ENCODE measurements at regions not wholly inside any gene's neighbourhood (a gene's known extent, or its start where the extent isn't known, plus 50 kb on each side); places are given as distances from the start of the nearest gene placed in this dataset.
"Not testable (repeated sequence)": the region's sequence is repeated elsewhere in the genome, so short reads cannot be mapped to it uniquely, and the experiment has no call there.

DNA sequence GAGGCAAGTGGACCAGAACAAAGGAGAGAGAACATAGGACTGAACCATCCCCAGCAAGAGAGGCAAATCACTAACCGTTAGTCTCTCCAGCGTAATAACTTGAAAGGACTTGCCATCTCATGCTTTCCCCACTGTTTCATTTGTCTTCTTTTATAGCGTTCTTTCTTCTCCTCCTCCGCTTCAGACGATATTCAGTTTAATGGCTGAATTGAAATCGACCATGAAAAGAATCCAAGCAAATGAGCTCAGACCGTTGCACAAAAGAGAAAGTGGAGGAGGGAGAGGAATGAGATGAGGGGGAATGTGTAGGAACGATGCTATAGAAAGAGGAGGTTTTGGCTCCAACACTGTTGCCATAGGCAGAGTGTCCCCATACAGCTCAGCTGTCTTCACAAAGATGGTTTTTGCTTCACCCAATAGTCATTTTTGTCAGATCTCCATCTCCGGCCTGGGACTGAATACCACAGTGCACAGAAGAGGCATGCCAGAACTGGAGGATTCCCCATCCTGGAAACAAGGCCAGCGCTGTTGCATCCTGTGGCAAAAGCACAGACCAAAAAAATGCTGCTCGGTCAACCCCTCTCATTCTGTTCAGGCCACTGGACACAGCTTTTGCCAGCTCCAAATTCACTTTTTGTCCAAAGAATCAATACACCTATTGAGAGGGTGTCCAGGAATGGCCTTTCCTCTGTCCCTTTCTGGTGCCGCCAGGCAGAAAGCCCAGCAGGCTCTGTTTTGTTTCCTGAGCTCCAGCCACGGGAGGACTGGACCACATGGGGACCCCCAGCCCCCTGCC is 176.1 kb downstream of the ID4 start:
- H3K4me1 ChIP-seq = no peaks in the 10 kb centered on the region
- peaks cover 0 to 2% (median 0%) of the 10 kb centered on the region in 7 donors for H3K27me3 ChIP-seq (replicated peaks in 1 of 7)
- TF ChIP-seq, protein P1, sequence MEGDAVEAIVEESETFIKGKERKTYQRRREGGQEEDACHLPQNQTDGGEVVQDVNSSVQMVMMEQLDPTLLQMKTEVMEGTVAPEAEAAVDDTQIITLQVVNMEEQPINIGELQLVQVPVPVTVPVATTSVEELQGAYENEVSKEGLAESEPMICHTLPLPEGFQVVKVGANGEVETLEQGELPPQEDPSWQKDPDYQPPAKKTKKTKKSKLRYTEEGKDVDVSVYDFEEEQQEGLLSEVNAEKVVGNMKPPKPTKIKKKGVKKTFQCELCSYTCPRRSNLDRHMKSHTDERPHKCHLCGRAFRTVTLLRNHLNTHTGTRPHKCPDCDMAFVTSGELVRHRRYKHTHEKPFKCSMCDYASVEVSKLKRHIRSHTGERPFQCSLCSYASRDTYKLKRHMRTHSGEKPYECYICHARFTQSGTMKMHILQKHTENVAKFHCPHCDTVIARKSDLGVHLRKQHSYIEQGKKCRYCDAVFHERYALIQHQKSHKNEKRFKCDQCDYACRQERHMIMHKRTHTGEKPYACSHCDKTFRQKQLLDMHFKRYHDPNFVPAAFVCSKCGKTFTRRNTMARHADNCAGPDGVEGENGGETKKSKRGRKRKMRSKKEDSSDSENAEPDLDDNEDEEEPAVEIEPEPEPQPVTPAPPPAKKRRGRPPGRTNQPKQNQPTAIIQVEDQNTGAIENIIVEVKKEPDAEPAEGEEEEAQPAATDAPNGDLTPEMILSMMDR (IDR thresholded peaks at IDR 0.05 in 8 of 11, conservative IDR thresholded peaks at IDR 0.05 in 3 of 11) = no peak
- TF ChIP-seq POLR2A (IDR thresholded peaks at IDR 0.05) (no peak), POLR2AphosphoS5 (IDR thresholded peaks at IDR 0.05) (no peak)
- H3K36me3 ChIP-seq = no peaks in the 10 kb centered on the region
- DNase-seq = no peak
- WGBS, 5 donors = 83 to 89% (median 85%) methylated on average over 13 of the region's 13 CpGs
- intact Hi-C loops (cut with DNase I; ENCODE audit: low total_unique reads) = no loop called here
- no peak overlapping the region for H3K27ac ChIP-seq
- no peak overlapping the region for H3K4me3 ChIP-seq
- H3K9me3 ChIP-seq = no peaks in the 10 kb centered on the region

DNA sequence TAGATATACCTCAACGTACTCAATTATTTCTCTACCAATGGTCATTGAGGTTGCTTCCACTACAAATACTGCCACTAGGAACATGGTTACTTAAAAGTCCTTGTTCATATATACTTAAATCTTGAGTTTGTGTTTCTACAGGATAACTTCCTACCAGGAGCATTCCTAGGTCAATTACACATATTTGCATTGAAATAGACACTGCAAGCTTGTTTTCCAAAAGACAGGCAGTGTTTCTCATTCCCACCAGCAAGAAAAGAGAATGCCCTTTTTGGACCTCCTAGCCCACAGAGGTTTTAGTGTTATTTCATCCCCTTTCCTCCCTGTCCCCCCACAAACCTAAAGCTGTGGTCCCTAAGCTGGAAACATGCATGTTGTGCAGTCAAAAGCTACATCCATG is 177.3 kb downstream of the ID4 start:
- H3K27me3 ChIP-seq (replicated peaks in 1 of 7) = no peaks in the 10 kb centered on the region
- TF ChIP-seq POLR2AphosphoS5 (IDR thresholded peaks at IDR 0.05) = no peak
- TF ChIP-seq, protein P1 (IDR thresholded peaks at IDR 0.05 in 8 of 11, conservative IDR thresholded peaks at IDR 0.05 in 3 of 11) = no peak
- no peak for TF ChIP-seq POLR2A (IDR thresholded peaks at IDR 0.05)
- no peak overlapping the region for H3K4me3 ChIP-seq
- H3K36me3 ChIP-seq = no peaks in the 10 kb centered on the region
- WGBS, 5 donors = 79 to 91% (median 90%) methylated on average over 1 of the region's 1 CpG
- H3K4me1 ChIP-seq = no peaks in the 10 kb centered on the region
- H3K27ac ChIP-seq = no peak overlapping the region
- no peak for DNase-seq
- no peaks in the 10 kb centered on the region for H3K9me3 ChIP-seq
- intact Hi-C loops (cut with DNase I; ENCODE audit: low total_unique reads) = no loop called here

DNA sequence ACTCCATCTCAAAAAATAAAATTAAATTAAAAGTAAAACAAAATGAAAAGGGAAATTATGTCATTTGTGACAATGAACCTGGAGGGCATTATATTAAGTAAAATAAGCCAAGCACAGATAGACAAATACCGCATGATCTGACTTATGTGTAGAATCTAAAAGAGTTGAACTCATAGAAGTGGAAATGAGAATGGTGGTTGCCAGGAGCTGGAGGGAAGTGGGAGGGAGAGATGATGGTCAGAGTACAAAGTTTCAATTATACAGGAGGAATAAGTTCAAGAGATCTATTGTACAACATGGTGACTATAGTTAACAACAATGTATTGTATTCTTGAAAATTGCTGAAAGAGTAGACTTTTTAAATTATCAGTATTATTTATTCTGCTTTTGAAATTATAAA is 183.4 kb downstream of the ID4 start:
- TF ChIP-seq POLR2AphosphoS5 (IDR thresholded peaks at IDR 0.05) (no peak), POLR2A (IDR thresholded peaks at IDR 0.05) (no peak)
- TF ChIP-seq, protein P1 (IDR thresholded peaks at IDR 0.05 in 8 of 11, conservative IDR thresholded peaks at IDR 0.05 in 3 of 11) = no peak
- H3K9me3 ChIP-seq = no peaks in the 10 kb centered on the region
- intact Hi-C loops (cut with DNase I; ENCODE audit: low total_unique reads) = no loop called here

DNA sequence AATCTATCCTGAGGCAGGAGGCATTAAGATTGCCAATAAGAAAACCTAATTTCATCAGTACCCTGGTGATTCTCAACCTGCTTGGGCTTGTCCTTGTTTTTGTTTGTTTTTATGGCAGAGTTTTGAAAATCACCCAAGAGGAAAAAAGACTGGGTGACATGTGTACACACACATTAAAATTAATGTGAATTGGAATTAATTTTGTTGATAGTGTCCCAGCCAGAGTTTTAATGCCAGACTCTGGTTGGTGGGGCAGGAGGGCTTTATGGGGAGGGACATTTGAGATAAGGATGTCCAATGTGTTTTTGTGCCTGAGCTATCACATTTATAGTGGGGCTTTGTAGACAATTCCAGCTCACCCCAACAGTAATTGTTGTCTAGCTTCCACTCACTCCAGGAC is 184.6 kb downstream of the ID4 start:
- Histone ChIP-seq H3K4me3 (no peak overlapping the region), H3K9me3 (no peaks in the 10 kb centered on the region), H3K36me3 (no peaks in the 10 kb centered on the region), H3K4me1 (peaks cover 0 to 13% (median 8%) of the 10 kb centered on the region in 6 donors), H3K27ac (no peak overlapping the region), H3K27me3 (replicated peaks in 1 of 7) (peaks cover 0 to 18% (median 0%) of the 10 kb centered on the region in 7 donors)
- TF ChIP-seq, protein P1 (IDR thresholded peaks at IDR 0.05 in 8 of 11, conservative IDR thresholded peaks at IDR 0.05 in 3 of 11) = no peak
- TF ChIP-seq POLR2AphosphoS5 (IDR thresholded peaks at IDR 0.05) = no peak
- TF ChIP-seq POLR2A (IDR thresholded peaks at IDR 0.05) = no peak
- DNase-seq = no peak
- intact Hi-C loops (cut with DNase I; ENCODE audit: low total_unique reads) = no loop called here

More for the DNA sequence above, 183.4 kb downstream of the ID4 start:
- peaks cover 0 to 13% (median 8%) of the 10 kb centered on the region in 6 donors for H3K4me1 ChIP-seq
- no peaks in the 10 kb centered on the region for H3K36me3 ChIP-seq
- no peak overlapping the region for H3K4me3 ChIP-seq
- no peak overlapping the region for H3K27ac ChIP-seq
- 88 to 100% (median 94%) methylated on average over 1 of the region's 1 CpG for WGBS, 5 donors
- H3K27me3 ChIP-seq (replicated peaks in 1 of 7) = peaks cover 0 to 14% (median 0%) of the 10 kb centered on the region in 7 donors
- DNase-seq = no peak

DNA sequence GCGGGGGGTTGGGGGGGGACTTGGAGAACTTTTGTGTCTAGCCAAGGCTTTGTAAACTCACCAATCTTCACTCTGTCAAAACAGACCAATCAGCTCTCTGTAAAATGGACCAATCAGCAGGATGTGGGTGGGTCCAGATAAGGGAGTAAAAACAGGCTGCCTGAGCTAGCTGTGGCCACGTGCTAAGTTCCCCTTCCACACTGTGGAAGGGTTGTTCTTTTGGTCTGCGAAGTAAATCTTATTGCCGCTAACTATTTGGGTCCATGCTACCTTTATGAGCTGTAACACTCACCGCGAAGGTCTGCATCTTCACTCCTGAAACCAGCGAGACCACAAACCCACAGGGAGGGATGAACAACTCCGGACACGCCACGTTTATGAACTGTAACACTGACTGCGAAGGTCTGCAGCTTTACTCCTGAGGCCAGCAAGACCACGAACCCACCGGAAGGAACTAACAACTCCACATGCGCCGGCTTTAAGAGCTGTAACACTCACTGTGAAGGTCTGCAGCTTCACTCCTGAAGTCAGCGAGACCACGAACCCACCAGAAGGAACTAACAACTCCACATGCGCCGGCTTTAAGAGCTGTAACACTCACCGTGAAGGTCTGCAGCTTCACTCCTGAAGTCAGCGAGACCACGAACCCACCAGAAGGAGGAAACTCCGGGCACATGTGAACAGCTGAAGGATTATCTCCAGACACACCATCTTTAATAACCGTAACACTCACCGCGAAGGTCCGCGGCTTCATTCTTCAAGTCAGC is 186.6 kb downstream of the ID4 start:
- intact Hi-C loops (cut with DNase I; ENCODE audit: low total_unique reads); H3K9me3 ChIP-seq; H3K36me3 ChIP-seq: not testable (repeated sequence)
- peaks cover 0 to 13% (median 8%) of the 10 kb centered on the region in 6 donors for H3K4me1 ChIP-seq
- H3K27ac ChIP-seq = peak overlapping the region in 1 of 8 donors; percentile 18
- 22 to 51% (median 28%) methylated on average over 22 to 28 of the region's 28 CpGs for WGBS, 5 donors
- peak overlapping the region in 2 of 8 donors; percentile 2 to 44 for H3K4me3 ChIP-seq
- peak; percentile 73 for DNase-seq
- H3K27me3 ChIP-seq (replicated peaks in 1 of 7) = peaks cover 0 to 18% (median 0%) of the 10 kb centered on the region in 7 donors

Measured in spleen (tissue), 11 donors.